ENCODE measurements at regions not wholly inside any gene's neighbourhood (a gene's known extent, or its start where the extent isn't known, plus 50 kb on each side); places are given as distances from the start of the nearest gene placed in this dataset.
"Not testable (repeated sequence)": the region's sequence is repeated elsewhere in the genome, so short reads cannot be mapped to it uniquely, and the experiment has no call there.

GRCh38 chr9:63450836-63451235, 1834.2 kb downstream of the FOXD4L5 start:
- DNase-seq; in situ Hi-C loops (cut with MboI; ENCODE audit: low pct_unique_long_range_greater_than_20kb, low sequenced_read_pairs): not testable (repeated sequence)

GRCh38 chr9:63425123-63425522, 1859.9 kb downstream of the FOXD4L5 start:
- in situ Hi-C loops (cut with MboI; ENCODE audit: low pct_unique_long_range_greater_than_20kb, low sequenced_read_pairs) = not testable (repeated sequence)

GRCh38 chr9:63390897-63391296, 1894.1 kb downstream of the FOXD4L5 start:
- in situ Hi-C loops (cut with MboI; ENCODE audit: low pct_unique_long_range_greater_than_20kb, low sequenced_read_pairs); DNase-seq: not testable (repeated sequence)

More at GRCh38 chr9:63425123-63425522, 1859.9 kb downstream of the FOXD4L5 start:
- not testable (repeated sequence) for DNase-seq

GRCh38 chr9:63385479-63385878, 1899.5 kb downstream of the FOXD4L5 start:
- DNase-seq; in situ Hi-C loops (cut with MboI; ENCODE audit: low pct_unique_long_range_greater_than_20kb, low sequenced_read_pairs): not testable (repeated sequence)

GRCh38 chr9:63379864-63380263, 1905.1 kb downstream of the FOXD4L5 start:
- in situ Hi-C loops (cut with MboI; ENCODE audit: low pct_unique_long_range_greater_than_20kb, low sequenced_read_pairs); DNase-seq: not testable (repeated sequence)

- in situ Hi-C loops (cut with MboI; ENCODE audit: low pct_unique_long_range_greater_than_20kb, low sequenced_read_pairs) = not testable (repeated sequence)
- peak; percentile 1 for DNase-seq
Measured at GRCh38 chr9:63354219-63354618, 1930.8 kb downstream of the FOXD4L5 start.

- in situ Hi-C loops (cut with MboI; ENCODE audit: low pct_unique_long_range_greater_than_20kb, low sequenced_read_pairs); DNase-seq: not testable (repeated sequence)
Measured at GRCh38 chr9:63347347-63347746, 1937.7 kb downstream of the FOXD4L5 start.

- peak; percentile 50 for DNase-seq
- in situ Hi-C loops (cut with MboI; ENCODE audit: low pct_unique_long_range_greater_than_20kb, low sequenced_read_pairs) = not testable (repeated sequence)
Measured at GRCh38 chr9:63346310-63347048, 1938.5 kb downstream of the FOXD4L5 start.

GRCh38 chr9:63344408-63344807, 1940.6 kb downstream of the FOXD4L5 start:
- in situ Hi-C loops (cut with MboI; ENCODE audit: low pct_unique_long_range_greater_than_20kb, low sequenced_read_pairs); DNase-seq: not testable (repeated sequence)

GRCh38 chr9:63342528-63342927, 1942.5 kb downstream of the FOXD4L5 start:
- in situ Hi-C loops (cut with MboI; ENCODE audit: low pct_unique_long_range_greater_than_20kb, low sequenced_read_pairs) = not testable (repeated sequence)

GRCh38 chr9:63337899-63338604, 1947.0 kb downstream of the FOXD4L5 start:
- in situ Hi-C loops (cut with MboI; ENCODE audit: low pct_unique_long_range_greater_than_20kb, low sequenced_read_pairs); DNase-seq: not testable (repeated sequence)

More at GRCh38 chr9:63342528-63342927, 1942.5 kb downstream of the FOXD4L5 start:
- DNase-seq = peak; percentile 92

GRCh38 chr9:63335286-63335685, 1949.7 kb downstream of the FOXD4L5 start:
- DNase-seq; in situ Hi-C loops (cut with MboI; ENCODE audit: low pct_unique_long_range_greater_than_20kb, low sequenced_read_pairs): not testable (repeated sequence)

- in situ Hi-C loops (cut with MboI; ENCODE audit: low pct_unique_long_range_greater_than_20kb, low sequenced_read_pairs); DNase-seq: not testable (repeated sequence)
Measured at GRCh38 chr9:63334187-63334586, 1950.8 kb downstream of the FOXD4L5 start.

- in situ Hi-C loops (cut with MboI; ENCODE audit: low pct_unique_long_range_greater_than_20kb, low sequenced_read_pairs); DNase-seq: not testable (repeated sequence)
Measured at GRCh38 chr9:63333083-63333482, 1951.9 kb downstream of the FOXD4L5 start.

- DNase-seq; in situ Hi-C loops (cut with MboI; ENCODE audit: low pct_unique_long_range_greater_than_20kb, low sequenced_read_pairs): not testable (repeated sequence)
Measured at GRCh38 chr9:63328313-63328712, 1956.7 kb downstream of the FOXD4L5 start.

GRCh38 chr9:63327211-63327610, 1957.8 kb downstream of the FOXD4L5 start:
- DNase-seq; in situ Hi-C loops (cut with MboI; ENCODE audit: low pct_unique_long_range_greater_than_20kb, low sequenced_read_pairs): not testable (repeated sequence)

GRCh38 chr9:63326665-63327064, 1958.3 kb downstream of the FOXD4L5 start:
- in situ Hi-C loops (cut with MboI; ENCODE audit: low pct_unique_long_range_greater_than_20kb, low sequenced_read_pairs); DNase-seq: not testable (repeated sequence)

- DNase-seq; in situ Hi-C loops (cut with MboI; ENCODE audit: low pct_unique_long_range_greater_than_20kb, low sequenced_read_pairs): not testable (repeated sequence)
Measured at GRCh38 chr9:63325696-63326095, 1959.3 kb downstream of the FOXD4L5 start.

- in situ Hi-C loops (cut with MboI; ENCODE audit: low pct_unique_long_range_greater_than_20kb, low sequenced_read_pairs); DNase-seq: not testable (repeated sequence)
Measured at GRCh38 chr9:63318093-63318492, 1966.9 kb downstream of the FOXD4L5 start.

- in situ Hi-C loops (cut with MboI; ENCODE audit: low pct_unique_long_range_greater_than_20kb, low sequenced_read_pairs); DNase-seq: not testable (repeated sequence)
Measured at GRCh38 chr9:63315387-63315786, 1969.6 kb downstream of the FOXD4L5 start.

Measured in KBM-7 (cell line).